Astrocyte (in vitro differentiated cells and primary cell): ENCODE measurements at regions not wholly inside any gene's neighbourhood (a gene's known extent, or its start where the extent isn't known, plus 50 kb on each side); places are given as distances from the start of the nearest gene placed in this dataset.
A peak's percentile ranks its signal among the peaks of the same experiment; 100 is the strongest.

ENCODE experiments used
- DNase-seq: peaks from one replicate; pipeline ENCODE4 v3.0.0-alpha.2; 2010; ENCODE audit warnings: low read depth
- FAIRE-seq: peaks from 2 replicates; lab custom pipeline; 2011; peaks lifted over from hg19 to GRCh38; lab: Jason Lieb, UNC
- H2AFZ ChIP-seq: 2 replicates; pipeline ENCODE4 v1.6.0; 2012; ENCODE audit warnings: low read depth, low read length, inconsistent platforms
- H3K27ac ChIP-seq: 2 replicates; pipeline ENCODE4 v1.5.1; 2011; ENCODE audit warnings: low read depth, low read length, inconsistent platforms
- H3K27me3 ChIP-seq: 2 replicates; pipeline ENCODE4 v1.6.0; 2011; ENCODE audit warnings: low read length, inconsistent platforms; ENCODE audit not compliant: insufficient read depth
- H3K36me3 ChIP-seq: 2 replicates; pipeline ENCODE4 v1.5.1; 2011; ENCODE audit warnings: low read length, inconsistent platforms; ENCODE audit not compliant: insufficient read depth
- H3K4me1 ChIP-seq: 2 replicates; pipeline ENCODE4 v1.5.1; 2011; ENCODE audit warnings: low read length, inconsistent platforms; ENCODE audit not compliant: insufficient read depth
- H3K4me2 ChIP-seq: 2 replicates; pipeline ENCODE4 v1.6.0; 2012; ENCODE audit warnings: low read length, inconsistent platforms
- H3K4me3 ChIP-seq: 2 replicates; pipeline ENCODE4 v1.5.1; 2011; ENCODE audit warnings: low read depth, mild to moderate bottlenecking, low read length, inconsistent platforms; ENCODE audit not compliant: insufficient read depth
- H3K79me2 ChIP-seq: 2 replicates; pipeline ENCODE4 v1.6.0; 2012; ENCODE audit warnings: mild to moderate bottlenecking, low read length, inconsistent platforms; ENCODE audit not compliant: insufficient read depth
- H3K9ac ChIP-seq: 2 replicates; pipeline ENCODE4 v1.6.0; 2012; ENCODE audit warnings: mild to moderate bottlenecking, low read length, inconsistent platforms
- H3K9me3 ChIP-seq: 2 replicates; pipeline ENCODE4 v1.5.1; 2012; ENCODE audit warnings: low read depth, mild to moderate bottlenecking, low read length, inconsistent platforms; ENCODE audit not compliant: insufficient read depth
- H4K20me1 ChIP-seq: 2 replicates; pipeline ENCODE4 v1.6.0; 2012; ENCODE audit warnings: low read length, inconsistent platforms; ENCODE audit not compliant: insufficient read depth
- H3K27ac Mint-ChIP-seq: one replicate; pipeline ENCODE4 v1.8.0; 2021; ENCODE audit warnings: mild to moderate bottlenecking, mixed read lengths; ENCODE audit not compliant: unreplicated experiment
- H3K27me3 Mint-ChIP-seq: one replicate; pipeline ENCODE4 v1.8.0; 2021; ENCODE audit warnings: low read depth, mixed read lengths; ENCODE audit not compliant: unreplicated experiment
- H3K36me3 Mint-ChIP-seq: one replicate; pipeline ENCODE4 v1.8.0; 2021; ENCODE audit warnings: low read depth, mixed read lengths; ENCODE audit not compliant: unreplicated experiment
- H3K4me1 Mint-ChIP-seq: one replicate; pipeline ENCODE4 v1.8.0; 2021; ENCODE audit warnings: low read depth, mixed read lengths; ENCODE audit not compliant: unreplicated experiment
- H3K4me3 Mint-ChIP-seq: one replicate; pipeline ENCODE4 v1.8.0; 2021; ENCODE audit warnings: mild to moderate bottlenecking, moderate library complexity, mixed read lengths; ENCODE audit not compliant: unreplicated experiment
- H3K9me3 Mint-ChIP-seq: one replicate; pipeline ENCODE4 v1.8.0; 2021; ENCODE audit warnings: mild to moderate bottlenecking, mixed read lengths; ENCODE audit not compliant: unreplicated experiment
- CTCF ChIP-seq: IDR thresholded peaks from 2 replicates; pipeline ENCODE4 v1.5.1; 2011; ENCODE audit warnings: low read depth, mild to moderate bottlenecking, inconsistent platforms, low read length, moderate library complexity; ENCODE audit not compliant: insufficient read depth
- EZH2 ChIP-seq: IDR thresholded peaks from 2 replicates; pipeline ENCODE4 v1.6.1; 2012; ENCODE audit warnings: mild to moderate bottlenecking, low read length, inconsistent platforms; ENCODE audit not compliant: insufficient read depth

GRCh38 chr3:16085410-16085809 is 89.1 kb upstream of the GALNT15 start:
- H3K27ac ChIP-seq, result peak overlapping the region; percentile 71
- no peaks in the 10 kb centered on the region for H4K20me1 ChIP-seq
- no peak for DNase-seq
- peaks cover 16% of the 10 kb centered on the region for H3K9me3 ChIP-seq
- H3K4me3 ChIP-seq, result no peak overlapping the region
- H2AFZ ChIP-seq, result no peak overlapping the region
- no peaks in the 10 kb centered on the region for H3K79me2 ChIP-seq
- H3K4me3 Mint-ChIP-seq, result peak overlapping the region; percentile 36
- H3K4me1 Mint-ChIP-seq, result no peaks in the 10 kb centered on the region
- peaks cover 9% of the 10 kb centered on the region for H3K36me3 Mint-ChIP-seq
- H3K27ac Mint-ChIP-seq, result no peak overlapping the region
- H3K36me3 ChIP-seq, result no peaks in the 10 kb centered on the region
- no peak for FAIRE-seq
- H3K9me3 Mint-ChIP-seq, result peaks cover 26% of the 10 kb centered on the region
- H3K27me3 ChIP-seq, result no peaks in the 10 kb centered on the region
- TF ChIP-seq EZH2, result no peak
- TF ChIP-seq CTCF, result no peak
- H3K4me2 ChIP-seq, result peak overlapping the region; percentile 47
- no peaks in the 10 kb centered on the region for H3K27me3 Mint-ChIP-seq
- H3K9ac ChIP-seq, result peak overlapping the region; percentile 43
- peaks cover 26% of the 10 kb centered on the region for H3K4me1 ChIP-seq

GRCh38 chr3:16085884-16086608 is 88.4 kb upstream of the GALNT15 start:
- Histone ChIP-seq H3K36me3 (no peaks in the 10 kb centered on the region), H3K4me2 (no peak overlapping the region), H2AFZ (no peak overlapping the region), H4K20me1 (no peaks in the 10 kb centered on the region), H3K4me3 (no peak overlapping the region), H3K27me3 (no peaks in the 10 kb centered on the region), H3K9me3 (peaks cover 14% of the 10 kb centered on the region), H3K27ac (peak overlapping the region; percentile 71), H3K79me2 (no peaks in the 10 kb centered on the region), H3K9ac (peak overlapping the region; percentile 43), H3K4me1 (peaks cover 33% of the 10 kb centered on the region)
- no peak overlapping the region for H3K27ac Mint-ChIP-seq
- H3K4me1 Mint-ChIP-seq, result no peaks in the 10 kb centered on the region
- H3K27me3 Mint-ChIP-seq, result no peaks in the 10 kb centered on the region
- no peak overlapping the region for H3K4me3 Mint-ChIP-seq
- H3K9me3 Mint-ChIP-seq, result peaks cover 19% of the 10 kb centered on the region
- FAIRE-seq (no peak), DNase-seq (peak; percentile 59)
- TF ChIP-seq EZH2, result no peak
- no peak for TF ChIP-seq CTCF
- peaks cover 5% of the 10 kb centered on the region for H3K36me3 Mint-ChIP-seq

DNA sequence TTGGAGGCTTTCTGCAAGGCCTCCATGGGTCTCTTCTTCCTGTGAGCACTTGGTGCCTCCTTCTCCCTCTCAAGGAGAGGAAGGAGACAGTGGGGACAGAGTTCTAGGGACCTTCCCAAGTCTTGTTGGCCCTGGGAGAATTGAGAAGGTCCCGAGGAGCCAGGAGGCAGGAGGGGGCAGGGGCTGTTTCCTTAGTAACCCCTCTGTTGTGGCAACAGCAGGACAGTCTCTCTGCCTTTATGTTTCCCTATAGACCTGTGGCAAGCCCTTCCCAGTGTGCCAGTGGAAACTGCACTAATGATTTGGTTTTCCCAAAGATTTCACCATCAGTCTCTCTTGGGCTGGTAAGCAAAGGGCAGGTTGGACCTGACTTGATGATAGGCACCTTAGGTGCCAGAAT is 87.8 kb upstream of the GALNT15 start:
- Mint-ChIP-seq H3K27me3 (no peaks in the 10 kb centered on the region), H3K9me3 (peaks cover 14% of the 10 kb centered on the region), H3K4me3 (no peak overlapping the region), H3K4me1 (peaks cover 3% of the 10 kb centered on the region), H3K27ac (no peak overlapping the region), H3K36me3 (peaks cover 3% of the 10 kb centered on the region)
- H3K27me3 ChIP-seq, result no peaks in the 10 kb centered on the region
- peaks cover 33% of the 10 kb centered on the region for H3K4me1 ChIP-seq
- no peaks in the 10 kb centered on the region for H4K20me1 ChIP-seq
- H3K79me2 ChIP-seq, result no peaks in the 10 kb centered on the region
- H3K4me3 ChIP-seq, result no peak overlapping the region
- DNase-seq (no peak), FAIRE-seq (no peak)
- H3K36me3 ChIP-seq, result no peaks in the 10 kb centered on the region
- H3K27ac ChIP-seq, result no peak overlapping the region
- H3K9me3 ChIP-seq, result peaks cover 9% of the 10 kb centered on the region
- no peak overlapping the region for H3K9ac ChIP-seq
- TF ChIP-seq EZH2 (no peak), CTCF (no peak)
- no peak overlapping the region for H2AFZ ChIP-seq
- no peak overlapping the region for H3K4me2 ChIP-seq
